GM12892 (cell line): ENCODE measurements at regions not wholly inside any gene's neighbourhood (a gene's known extent, or its start where the extent isn't known, plus 50 kb on each side); places are given as distances from the start of the nearest gene placed in this dataset.

ENCODE experiments used
- DNase-seq: peaks from one replicate; pipeline ENCODE4 v3.0.0; 2011; ENCODE audit not compliant: insufficient read length
- FAIRE-seq: peaks from 2 replicates; lab custom pipeline; 2011; peaks lifted over from hg19 to GRCh38; lab: Jason Lieb, UNC
- POLR2A ChIP-seq: IDR thresholded peaks from 2 replicates; pipeline ENCODE4 v1.6.1; 2011; ENCODE audit warnings: low read depth, low read length, control low read depth
- POLR2AphosphoS5 ChIP-seq: IDR thresholded peaks from 2 replicates; pipeline ENCODE4 v1.6.1; 2011; ENCODE audit warnings: low read depth, low read length, control low read depth
- TAF1 ChIP-seq: IDR thresholded peaks from 2 replicates; pipeline ENCODE4 v1.6.1; 2011; ENCODE audit warnings: low read depth, mild to moderate bottlenecking, control low read depth, low read length, borderline replicate concordance

GRCh38 chr1:192747943-192748342, 60.9 kb upstream of the RGS2 start:
- no peak for TF ChIP-seq TAF1
- no peak for TF ChIP-seq POLR2A
- DNase-seq (no peak), FAIRE-seq (no peak)

- no peak for FAIRE-seq
- DNase-seq = no peak
- TF ChIP-seq POLR2A = no peak
- TF ChIP-seq POLR2AphosphoS5 = no peak
- no peak for TF ChIP-seq TAF1
Observed at GRCh38 chr1:192749349-192749748, 59.5 kb upstream of the RGS2 start.

- TF ChIP-seq TAF1 = no peak
- no peak for TF ChIP-seq POLR2A
- no peak for TF ChIP-seq POLR2AphosphoS5
- no peak for FAIRE-seq
Observed at GRCh38 chr1:192751260-192751659, 57.6 kb upstream of the RGS2 start.

GRCh38 chr1:192756314-192756713, 52.5 kb upstream of the RGS2 start:
- DNase-seq (no peak), FAIRE-seq (no peak)
- no peak for TF ChIP-seq TAF1
- TF ChIP-seq POLR2A = no peak
- no peak for TF ChIP-seq POLR2AphosphoS5

More at GRCh38 chr1:192751260-192751659, 57.6 kb upstream of the RGS2 start:
- DNase-seq = no peak

GRCh38 chr1:192756847-192757246, 52.0 kb upstream of the RGS2 start:
- DNase-seq (no peak), FAIRE-seq (no peak)
- TF ChIP-seq POLR2A = no peak
- no peak for TF ChIP-seq TAF1

GRCh38 chr1:192758492-192758891, 50.3 kb upstream of the RGS2 start:
- FAIRE-seq (no peak), DNase-seq (no peak)
- TF ChIP-seq POLR2A (no peak), POLR2AphosphoS5 (no peak), TAF1 (no peak)
